GM06990 (cell line): ENCODE measurements at regions not wholly inside any gene's neighbourhood (a gene's known extent, or its start where the extent isn't known, plus 50 kb on each side); places are given as distances from the start of the nearest gene placed in this dataset.

Experiments
- DNase-seq: peaks from one replicate; pipeline ENCODE4 v3.0.0-alpha.2; 2011; ENCODE audit not compliant: insufficient read length; ENCODE audit errors: extremely low read depth
- H3K27me3 ChIP-seq: replicated peaks from 2 replicates; pipeline ENCODE4 v1.6.0; 2011; ENCODE audit warnings: low read length; ENCODE audit not compliant: control insufficient read depth, insufficient read depth
- H3K36me3 ChIP-seq: 2 replicates; pipeline ENCODE4 v1.5.1; 2011; ENCODE audit warnings: low read length; ENCODE audit not compliant: control insufficient read depth, insufficient read depth
- H3K4me3 ChIP-seq: replicated peaks from 2 replicates; pipeline ENCODE4 v1.5.1; 2011; ENCODE audit warnings: low read depth, mild to moderate bottlenecking, control low read depth, low read length
- TF ChIP-seq, protein P1 (sequence below): IDR thresholded peaks from 2 replicates; pipeline ENCODE4 v1.5.1; 2011; ENCODE audit warnings: low read length, control low read depth, mild to moderate bottlenecking, inconsistent platforms; ENCODE audit not compliant: insufficient read depth, poor library complexity, severe bottlenecking

DNA sequence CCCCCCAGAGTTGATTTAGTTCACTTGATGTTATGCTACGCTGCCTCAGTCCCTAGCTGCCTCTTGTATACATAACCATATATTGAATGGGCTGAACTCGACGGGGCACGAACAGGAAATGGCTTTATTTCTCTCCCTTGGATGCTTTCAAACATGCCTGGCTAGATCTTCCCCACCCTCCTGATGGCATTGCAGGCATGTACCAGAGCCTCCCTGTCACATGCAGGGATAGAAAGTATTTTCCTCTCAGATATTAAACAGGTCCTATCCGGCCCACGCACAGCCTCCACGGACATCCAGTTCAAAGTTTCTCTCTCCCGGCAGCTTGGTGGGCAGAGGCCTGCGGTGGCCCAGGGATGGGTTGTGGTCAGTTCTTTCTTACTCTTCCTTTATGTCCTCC, 422.1 kb downstream of the RPS24 start:
- H3K4me3 ChIP-seq = no peak overlapping the region
- peaks cover 2% of the 10 kb centered on the region for H3K27me3 ChIP-seq
- no peak for DNase-seq
- H3K36me3 ChIP-seq = no peaks in the 10 kb centered on the region
- TF ChIP-seq, protein P1, sequence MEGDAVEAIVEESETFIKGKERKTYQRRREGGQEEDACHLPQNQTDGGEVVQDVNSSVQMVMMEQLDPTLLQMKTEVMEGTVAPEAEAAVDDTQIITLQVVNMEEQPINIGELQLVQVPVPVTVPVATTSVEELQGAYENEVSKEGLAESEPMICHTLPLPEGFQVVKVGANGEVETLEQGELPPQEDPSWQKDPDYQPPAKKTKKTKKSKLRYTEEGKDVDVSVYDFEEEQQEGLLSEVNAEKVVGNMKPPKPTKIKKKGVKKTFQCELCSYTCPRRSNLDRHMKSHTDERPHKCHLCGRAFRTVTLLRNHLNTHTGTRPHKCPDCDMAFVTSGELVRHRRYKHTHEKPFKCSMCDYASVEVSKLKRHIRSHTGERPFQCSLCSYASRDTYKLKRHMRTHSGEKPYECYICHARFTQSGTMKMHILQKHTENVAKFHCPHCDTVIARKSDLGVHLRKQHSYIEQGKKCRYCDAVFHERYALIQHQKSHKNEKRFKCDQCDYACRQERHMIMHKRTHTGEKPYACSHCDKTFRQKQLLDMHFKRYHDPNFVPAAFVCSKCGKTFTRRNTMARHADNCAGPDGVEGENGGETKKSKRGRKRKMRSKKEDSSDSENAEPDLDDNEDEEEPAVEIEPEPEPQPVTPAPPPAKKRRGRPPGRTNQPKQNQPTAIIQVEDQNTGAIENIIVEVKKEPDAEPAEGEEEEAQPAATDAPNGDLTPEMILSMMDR = no peak

DNA sequence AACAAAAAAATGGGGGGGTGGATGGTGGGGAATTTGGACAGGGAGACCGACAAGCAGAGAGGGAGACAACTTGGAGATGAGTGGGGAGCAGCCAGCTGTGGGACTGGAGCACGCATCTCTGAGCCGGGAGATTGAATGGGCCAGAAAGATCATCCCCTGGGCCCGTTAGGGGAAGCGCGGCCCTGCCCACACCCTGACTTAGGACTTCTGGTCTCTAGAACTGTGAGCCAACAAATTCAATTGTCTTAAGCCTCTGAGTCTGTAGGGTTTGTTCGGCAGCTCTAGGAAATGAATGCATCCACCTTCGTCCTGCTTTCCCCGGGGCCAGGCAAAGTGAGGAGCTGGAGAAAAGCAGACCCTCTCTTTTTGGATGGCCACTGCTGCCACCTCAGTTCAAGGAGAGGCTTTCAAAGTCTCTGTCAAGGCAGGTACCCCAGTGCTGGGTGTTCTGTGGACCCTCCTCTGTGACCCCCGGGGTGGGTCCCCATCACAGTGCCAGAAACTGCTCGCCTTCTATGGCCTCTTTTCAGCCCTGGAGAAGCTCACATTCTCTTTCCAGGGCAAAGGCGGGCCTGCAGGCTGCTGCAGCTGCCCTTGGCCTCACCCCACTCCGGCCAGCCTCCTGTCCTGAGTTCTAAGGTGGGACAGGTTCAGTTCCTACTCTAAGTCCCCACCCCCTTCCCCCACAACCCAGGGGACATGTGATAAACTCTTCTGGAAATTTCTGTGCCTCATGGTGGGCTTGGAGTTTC, 423.2 kb downstream of the RPS24 start:
- TF ChIP-seq, protein P1 = no peak
- DNase-seq = no peak
- H3K27me3 ChIP-seq = no peaks in the 10 kb centered on the region; the same call in none of the 2 replicates
- H3K36me3 ChIP-seq = no peaks in the 10 kb centered on the region
- no peak overlapping the region for H3K4me3 ChIP-seq

DNA sequence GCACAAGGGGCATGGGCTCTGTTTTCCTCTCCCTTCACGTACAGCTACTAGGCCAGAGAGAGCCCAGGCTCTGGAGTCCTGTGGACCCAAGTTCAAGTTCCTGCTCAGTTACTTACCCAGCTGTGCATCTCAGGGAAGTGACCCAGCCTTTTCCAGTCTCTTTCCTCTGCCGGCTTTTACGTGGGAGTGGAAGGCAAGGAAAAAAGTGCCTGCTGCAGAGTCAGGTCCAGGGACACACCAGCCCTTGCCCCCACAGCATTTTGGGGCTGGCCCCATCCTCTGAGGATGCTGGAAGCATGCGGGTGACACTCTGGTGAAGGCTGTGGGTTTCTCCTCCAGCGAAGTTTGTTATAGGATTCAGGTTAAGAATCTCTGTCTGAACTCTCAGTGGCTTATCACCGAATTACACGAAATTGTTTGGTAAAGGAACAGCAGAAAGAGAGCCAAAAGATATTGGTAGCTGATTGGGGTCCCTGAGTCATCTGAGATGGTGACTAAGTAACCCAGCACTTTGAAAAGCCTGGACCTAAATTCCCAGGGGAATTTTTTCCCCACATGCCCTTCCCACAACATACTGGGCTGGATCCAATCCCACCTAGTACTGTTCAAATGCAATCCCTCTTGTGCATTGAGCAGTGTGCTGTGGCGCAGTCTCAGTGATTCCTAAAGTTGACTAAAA, 424.3 kb downstream of the RPS24 start:
- no peaks in the 10 kb centered on the region for H3K36me3 ChIP-seq
- H3K27me3 ChIP-seq = no peaks in the 10 kb centered on the region; the same call in none of the 2 replicates
- TF ChIP-seq, protein P1 = no peak
- no peak overlapping the region for H3K4me3 ChIP-seq
- DNase-seq = no peak

DNA sequence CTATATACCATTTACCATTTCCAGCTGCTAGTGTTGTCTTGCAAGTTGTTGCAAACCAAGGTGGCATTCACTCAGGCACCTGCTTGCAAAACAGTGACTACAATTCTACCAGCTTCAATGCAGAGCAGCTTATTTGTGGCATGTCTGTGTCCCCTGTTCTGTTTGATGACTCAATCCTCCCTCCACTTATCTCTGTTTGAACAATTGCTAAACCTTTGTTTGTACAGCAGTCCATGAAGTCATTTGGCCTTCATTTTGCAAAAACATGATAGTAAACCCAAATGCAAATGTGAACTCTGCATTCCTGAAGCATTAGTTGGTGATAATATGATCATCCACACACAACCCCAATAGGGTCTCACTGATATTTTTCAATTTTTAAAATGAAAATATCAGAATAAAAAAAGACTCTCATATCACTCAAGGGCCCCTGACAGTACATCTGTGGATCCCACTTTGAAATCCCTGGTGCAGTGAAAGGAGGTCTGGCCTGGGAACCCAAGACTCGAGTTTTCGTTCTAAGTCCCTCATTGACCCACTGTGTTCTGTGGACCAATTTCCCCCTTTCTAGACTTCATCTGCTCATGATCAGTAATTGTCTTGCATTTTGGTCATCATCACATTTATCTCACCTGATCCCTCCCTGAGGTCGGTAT, 425.4 kb downstream of the RPS24 start:
- Histone ChIP-seq H3K36me3 (no peaks in the 10 kb centered on the region), H3K4me3 (no peak overlapping the region), H3K27me3 (no peaks in the 10 kb centered on the region; the same call in none of the 2 replicates)
- DNase-seq = no peak
- TF ChIP-seq, protein P1 = no peak

DNA sequence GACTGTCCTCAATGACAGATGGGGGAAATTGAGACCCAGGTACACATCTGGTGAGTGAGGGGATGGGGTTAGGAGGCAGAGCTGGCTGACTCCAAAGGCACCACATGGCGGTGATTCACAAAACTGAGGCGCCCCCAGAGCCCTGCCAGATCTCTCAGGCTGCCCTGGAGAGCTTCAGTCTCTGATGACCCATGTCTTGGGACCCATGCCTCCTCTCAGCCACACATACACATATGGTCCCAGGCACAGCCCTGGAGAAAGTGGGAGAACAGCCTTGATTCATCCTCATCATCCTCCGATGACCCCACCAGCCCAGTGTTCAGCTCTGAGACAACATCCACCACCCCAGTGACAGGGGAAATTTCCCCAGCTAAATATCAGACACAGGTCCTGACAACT, 426.0 kb downstream of the RPS24 start:
- TF ChIP-seq, protein P1 = no peak
- Histone ChIP-seq H3K4me3 (no peak overlapping the region), H3K27me3 (no peaks in the 10 kb centered on the region; the same call in none of the 2 replicates), H3K36me3 (no peaks in the 10 kb centered on the region)
- no peak for DNase-seq
